GM12891 (cell line): ENCODE measurements at regions not wholly inside any gene's neighbourhood (a gene's known extent, or its start where the extent isn't known, plus 50 kb on each side); places are given as distances from the start of the nearest gene placed in this dataset.

Experiments
- POLR2AphosphoS5 ChIP-seq: IDR thresholded peaks from 2 replicates; pipeline ENCODE4 v1.6.1; 2011; ENCODE audit warnings: low read depth, low read length, control low read depth
- SPI1 ChIP-seq: IDR thresholded peaks from 2 replicates; pipeline ENCODE4 v1.6.1; 2011; ENCODE audit warnings: low read depth, low read length, control low read depth

GRCh38 chr14:49984424-49984823, 91.5 kb downstream of the ARF6 start:
- TF ChIP-seq POLR2AphosphoS5 (no peak), SPI1 (no peak)
